Fibroblast of skin of back (primary cell): ENCODE measurements at regions not wholly inside any gene's neighbourhood (a gene's known extent, or its start where the extent isn't known, plus 50 kb on each side); places are given as distances from the start of the nearest gene placed in this dataset.
"Not testable (repeated sequence)": the region's sequence is repeated elsewhere in the genome, so short reads cannot be mapped to it uniquely, and the experiment has no call there.

ENCODE experiments used
- DNase-seq: peaks from one replicate; pipeline ENCODE4 v3.0.0-alpha.2; 2013

DNA sequence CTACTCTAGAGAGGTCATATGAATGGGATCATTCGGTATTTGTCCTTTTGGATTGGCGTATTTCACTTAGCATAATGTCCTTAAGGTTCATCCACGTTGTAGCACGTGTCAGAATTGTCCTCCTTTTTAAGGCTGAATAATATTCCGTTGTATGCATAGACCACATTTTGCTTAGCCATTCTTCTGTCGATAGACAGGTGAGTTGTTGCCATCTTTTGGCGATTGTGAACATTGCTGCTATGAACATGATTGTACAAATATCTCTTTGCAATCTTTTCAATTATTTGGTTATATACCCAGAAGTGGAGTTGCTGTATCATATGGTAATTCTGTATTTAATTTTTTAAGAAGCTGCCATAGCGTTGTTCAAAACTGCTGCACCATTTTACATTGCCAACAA lies 52.4 kb upstream of the GOLGA8J start:
- no peak for DNase-seq

DNA sequence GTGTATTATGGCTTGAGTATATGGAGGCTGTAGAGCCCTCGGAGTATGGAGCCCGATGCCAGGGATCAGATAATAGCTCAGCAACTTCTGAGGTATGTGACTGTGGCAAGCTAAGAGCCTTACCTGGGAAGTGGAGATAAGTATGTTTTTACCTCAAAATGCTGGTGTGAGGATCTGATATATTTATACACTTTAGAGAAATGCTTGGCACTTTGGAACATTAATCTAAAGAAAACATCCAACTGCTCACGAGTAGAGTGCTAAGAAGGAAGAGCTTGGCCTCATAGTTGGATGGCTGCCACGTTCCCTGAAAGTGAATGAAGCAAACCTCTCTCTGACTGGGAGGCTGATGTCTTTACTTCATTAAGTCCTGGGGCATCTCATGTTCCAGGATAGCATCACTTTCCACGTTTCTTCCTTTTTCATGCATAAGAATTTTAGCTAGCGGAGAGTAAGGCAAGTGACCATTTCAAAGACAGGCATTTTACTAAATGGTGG lies 58.9 kb upstream of the GOLGA8J start:
- DNase-seq: peak; percentile 64

DNA sequence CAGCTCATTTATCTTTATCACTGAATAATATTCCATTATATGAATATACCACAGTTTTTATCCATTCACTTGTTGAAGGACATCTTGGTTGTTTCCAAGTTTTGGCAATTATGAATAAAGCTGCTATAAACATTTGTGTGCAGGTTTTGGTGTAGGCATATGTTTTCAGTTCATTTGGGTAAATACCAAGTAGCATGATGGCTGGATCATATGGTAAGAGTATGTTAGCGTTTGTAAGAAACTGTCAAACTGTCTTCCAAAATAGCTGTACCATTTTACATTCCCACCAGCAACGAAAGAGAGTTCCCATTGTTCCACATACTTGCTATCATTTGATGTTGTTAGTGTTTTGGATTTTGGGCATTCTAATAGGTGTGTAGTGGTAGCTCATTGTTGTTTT lies 72.0 kb upstream of the GOLGA8J start:
- no peak for DNase-seq

DNA sequence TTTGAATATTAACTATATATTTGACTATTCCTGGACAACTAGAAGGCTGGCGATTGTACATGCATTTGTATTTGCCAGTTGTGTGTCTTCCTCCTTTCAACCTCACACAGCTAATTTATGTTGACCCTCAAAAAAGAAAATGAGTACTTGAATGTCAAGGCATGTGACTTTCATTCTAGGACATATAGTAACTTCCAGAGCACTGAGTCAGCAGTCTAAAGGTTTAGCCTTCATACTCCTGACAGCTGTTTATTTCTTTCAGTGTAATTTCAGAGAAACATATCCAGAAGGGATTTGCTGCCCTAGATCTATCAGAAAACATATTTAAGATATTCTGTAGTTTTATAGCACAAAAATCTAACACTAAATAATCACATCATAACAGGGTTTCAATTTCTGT lies 74.6 kb upstream of the GOLGA8J start:
- no peak for DNase-seq

DNA sequence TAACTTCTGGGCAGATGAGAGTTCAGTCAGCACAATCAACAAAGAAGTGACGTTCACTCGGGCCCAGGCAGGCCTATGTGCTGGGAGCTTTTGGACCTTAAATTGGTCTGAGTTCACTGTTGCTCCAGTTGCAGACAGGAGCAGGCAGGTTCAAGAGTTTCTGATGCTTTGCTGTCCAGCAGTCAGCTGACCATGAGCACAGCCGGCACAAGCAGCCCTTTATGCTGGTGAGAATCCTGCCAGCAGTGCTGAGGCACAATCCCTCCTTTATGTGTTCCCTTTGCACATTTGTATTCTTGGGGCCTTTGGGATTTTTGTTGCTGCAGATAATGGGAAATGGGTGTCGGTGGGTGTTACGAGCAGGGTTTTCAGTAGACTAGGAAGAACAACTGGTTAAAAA lies 81.2 kb upstream of the GOLGA8J start:
- DNase-seq: no peak

DNA sequence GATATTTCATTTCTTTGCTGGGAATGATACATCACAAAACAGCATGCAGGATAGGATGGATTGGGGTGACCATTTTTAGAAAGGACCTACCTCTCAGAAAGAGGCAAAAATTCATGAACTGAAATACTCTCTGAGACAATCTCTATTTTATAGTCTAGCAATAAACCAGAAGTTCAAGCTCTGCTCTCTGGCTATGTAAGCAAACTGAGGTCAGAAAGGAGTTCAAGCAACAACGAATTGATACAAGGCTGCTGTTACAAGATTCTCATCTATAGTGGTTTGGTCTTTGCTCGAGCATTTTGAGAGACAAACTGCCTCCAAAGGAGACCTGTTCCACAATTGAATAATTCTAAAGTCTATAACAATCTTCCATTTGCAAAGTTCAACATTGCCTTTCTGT lies 84.7 kb upstream of the GOLGA8J start:
- no peak for DNase-seq

DNA sequence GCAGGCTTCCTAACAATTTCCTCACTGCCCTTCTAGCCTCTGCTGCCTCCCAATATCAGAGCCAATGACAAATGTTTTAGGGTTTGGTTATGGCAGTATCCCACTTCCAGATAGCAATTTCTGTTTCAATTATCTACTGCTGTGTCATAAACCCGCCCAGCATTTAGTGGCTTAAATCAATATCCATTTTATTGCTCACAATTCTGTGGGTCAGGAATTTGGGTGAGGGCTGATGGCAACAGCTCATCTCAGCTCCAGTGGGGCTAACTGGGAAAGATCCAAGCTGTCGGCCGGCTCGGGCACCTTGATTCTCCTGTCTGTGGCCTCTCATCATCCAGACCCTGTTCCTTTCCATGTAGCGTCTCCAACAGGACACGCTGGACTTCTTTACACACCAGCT lies 85.3 kb upstream of the GOLGA8J start:
- no peak for DNase-seq

DNA sequence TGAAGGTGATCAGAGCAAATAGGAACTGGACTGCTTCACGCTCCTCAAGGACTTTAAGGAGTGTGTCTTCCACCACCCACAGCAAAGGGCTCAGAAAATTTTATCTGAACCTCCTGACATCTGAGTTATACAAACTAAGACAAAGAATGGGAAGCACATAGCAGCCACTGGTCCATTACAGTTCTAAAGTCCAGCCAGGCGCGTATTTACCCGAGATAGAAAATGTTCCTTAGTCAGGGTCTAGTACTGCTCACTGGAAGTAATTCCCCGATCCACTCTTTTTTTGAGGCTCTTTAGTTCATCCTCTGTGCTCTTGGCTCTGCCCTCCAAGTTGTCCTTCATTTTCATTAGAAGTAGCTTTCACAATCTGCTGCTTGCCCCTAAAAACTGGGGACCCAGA lies 88.5 kb upstream of the GOLGA8J start:
- no peak for DNase-seq

DNA sequence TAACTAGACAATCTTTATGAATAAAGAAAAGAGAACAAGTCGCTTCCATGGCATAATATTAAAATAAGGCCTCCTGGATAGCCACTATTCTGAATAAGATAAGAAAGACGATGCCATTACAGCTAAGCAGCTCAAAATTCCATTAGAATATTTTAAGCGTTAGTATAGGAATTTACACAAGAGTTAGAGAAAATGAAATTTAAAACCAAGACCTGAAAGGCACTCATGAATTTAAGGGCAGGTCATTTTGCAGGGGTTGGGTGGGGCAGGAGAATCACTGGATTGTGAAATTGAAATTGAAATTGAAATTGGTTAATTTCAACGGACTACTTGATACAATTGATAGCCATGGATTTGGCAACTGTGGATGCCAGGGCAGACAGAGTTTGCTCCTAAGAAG lies 91.8 kb upstream of the GOLGA8J start:
- DNase-seq: no peak

DNA sequence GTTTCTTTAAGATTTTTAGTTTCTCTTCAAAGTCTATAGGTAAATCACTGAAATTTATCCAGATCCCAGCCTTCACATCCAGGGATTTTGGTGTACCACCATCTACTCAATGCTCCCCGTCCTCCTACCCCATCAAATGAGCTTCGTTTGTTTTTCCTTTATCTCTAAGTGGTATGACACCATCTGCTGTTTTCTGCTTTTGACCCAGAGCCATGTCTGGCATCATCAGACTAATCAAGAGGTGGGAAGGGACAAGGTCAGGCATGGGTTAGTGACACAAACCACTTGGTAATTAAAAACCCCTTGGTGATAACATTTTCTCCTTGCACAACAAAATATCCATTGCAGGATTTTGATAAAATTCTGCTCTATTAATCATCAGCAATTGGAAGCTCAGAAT lies 92.7 kb upstream of the GOLGA8J start:
- no peak for DNase-seq

DNA sequence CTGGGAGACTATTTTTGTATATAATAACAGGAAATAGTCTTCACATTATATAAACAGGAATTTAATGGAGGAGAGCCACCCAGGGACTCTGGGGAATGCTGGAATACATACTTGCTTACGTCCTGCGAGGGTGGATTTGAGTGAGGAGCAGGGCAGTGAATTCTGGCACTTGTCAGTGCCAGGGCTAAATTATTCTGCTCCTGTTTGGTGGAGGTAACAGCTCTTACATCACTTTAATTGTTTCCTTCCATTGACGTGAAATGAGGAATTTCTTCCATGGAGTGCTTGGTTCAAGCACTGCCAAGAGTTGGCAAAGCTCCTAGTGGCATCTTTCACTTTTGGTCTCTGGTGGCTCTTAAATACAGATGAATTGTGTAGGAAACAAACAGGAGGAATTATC lies 94.1 kb upstream of the GOLGA8J start:
- DNase-seq: peak; percentile 54

DNA sequence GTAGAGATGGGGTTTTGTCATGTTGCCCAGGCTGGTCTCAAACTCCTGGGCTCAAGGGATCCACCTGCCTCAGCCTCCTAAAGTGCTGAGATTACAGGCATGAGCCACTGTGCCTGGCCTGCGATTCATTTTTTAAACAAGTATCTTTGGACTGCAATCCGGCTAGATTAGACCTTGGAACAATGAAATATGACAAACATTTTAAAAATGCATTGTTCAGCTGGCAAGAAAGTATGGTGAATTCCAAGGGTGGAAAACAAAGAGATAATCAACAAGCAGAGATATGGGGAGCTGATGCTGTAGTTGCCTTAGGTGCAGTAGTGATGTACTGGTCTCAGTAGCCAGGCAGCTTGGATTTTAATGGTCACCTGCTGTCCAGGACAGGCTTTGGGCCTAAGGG lies 95.8 kb upstream of the GOLGA8J start:
- peak; percentile 22 for DNase-seq

DNA sequence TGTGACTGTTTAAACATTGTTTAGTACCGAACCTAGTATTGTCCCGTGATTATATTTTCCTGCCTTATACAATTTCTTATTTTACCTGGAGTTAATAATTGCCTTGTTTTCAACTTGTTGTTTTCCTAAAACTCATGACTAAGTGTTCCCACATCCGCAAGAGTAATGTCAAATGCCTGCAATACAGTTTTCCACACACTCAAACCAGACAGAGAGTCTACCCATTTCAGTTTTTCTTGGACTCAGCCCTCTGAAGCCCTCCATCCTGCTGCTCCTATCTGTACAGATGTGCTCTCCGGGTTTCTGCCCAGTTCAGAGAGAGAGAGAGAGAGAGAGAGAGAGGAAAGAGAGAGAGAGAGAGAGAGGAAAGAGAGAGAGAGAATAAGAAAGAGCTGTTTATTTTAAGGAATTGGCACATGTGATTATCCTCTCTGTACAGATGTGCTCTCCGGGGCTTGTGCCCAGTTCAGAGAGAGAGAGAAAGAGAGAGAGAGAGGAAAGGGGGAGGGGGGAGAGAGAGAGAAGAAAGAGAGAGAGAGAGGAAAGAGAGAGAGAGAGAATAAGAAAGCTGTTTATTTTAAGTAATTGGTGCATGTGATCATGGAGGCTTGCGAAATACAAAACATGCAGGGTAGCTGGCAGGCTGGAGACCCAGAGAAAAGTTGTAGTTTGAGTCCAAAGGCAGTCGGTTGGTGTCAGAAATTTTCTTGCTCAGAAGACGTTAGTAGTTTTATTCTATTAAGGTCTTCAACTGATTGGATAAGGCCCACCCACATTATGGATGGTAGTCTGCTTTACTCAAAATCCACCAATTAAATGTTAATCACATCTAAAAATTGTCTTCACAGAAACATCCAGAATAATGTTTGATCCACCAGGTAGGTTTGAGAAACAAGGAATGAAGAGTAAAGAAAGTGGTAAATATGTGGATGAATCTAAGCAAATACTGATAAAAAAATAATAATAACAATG lies 104.1 kb upstream of the GOLGA8J start:
- no peak for DNase-seq

DNA sequence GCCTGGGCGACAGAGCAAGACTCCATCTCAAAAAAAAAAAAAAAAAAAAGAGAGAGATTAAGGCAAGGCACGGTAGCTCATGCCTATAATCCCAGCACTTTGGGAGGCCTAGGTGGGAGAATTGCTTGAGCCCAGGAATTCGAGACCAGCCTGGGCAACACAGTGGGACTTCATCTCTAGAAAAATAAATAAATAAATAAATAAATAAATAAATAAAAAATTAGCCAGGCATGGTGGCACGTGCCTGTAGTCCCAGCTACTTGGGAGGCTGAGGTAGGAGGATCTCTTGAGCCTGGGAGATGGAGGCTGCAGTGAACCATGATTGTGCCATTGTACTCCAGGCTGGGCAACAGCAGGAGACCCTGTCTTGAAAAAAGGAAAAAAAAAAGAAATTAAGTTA lies 108.7 kb upstream of the GOLGA8J start:
- not testable (repeated sequence) for DNase-seq

DNA sequence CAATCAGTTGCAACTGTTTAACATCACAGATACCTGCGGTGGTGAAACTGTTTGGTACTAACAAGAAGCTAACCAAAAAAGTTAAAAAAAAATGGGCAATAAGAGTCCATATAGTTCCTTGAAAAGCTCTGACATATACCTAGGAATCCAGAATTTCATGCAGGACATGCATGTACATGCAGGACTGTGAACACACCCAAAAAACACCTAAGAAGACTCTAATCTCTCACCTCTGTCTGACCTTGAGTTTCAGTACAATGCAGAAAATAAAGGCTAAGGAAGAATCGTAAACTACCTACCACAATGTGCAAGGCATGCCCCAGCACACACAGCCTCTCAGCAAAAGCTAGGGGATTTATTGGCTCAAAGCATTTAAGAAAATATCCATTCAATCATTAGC lies 110.7 kb upstream of the GOLGA8J start:
- no peak for DNase-seq

DNA sequence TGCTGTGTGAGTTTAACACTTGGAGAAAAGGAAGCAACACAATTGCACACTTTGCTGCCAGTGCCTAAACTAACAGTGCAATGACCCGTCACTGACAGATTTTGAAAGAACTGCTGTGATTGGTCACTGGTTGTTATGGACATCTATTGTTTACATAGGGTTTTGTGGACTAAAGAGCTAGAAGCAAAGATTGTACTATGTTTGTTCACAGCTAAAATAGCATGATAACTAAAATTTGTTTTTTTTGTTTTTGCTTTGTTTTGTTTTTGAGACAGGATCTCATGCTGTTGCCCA lies 112.4 kb upstream of the GOLGA8J start:
- DNase-seq: no peak

DNA sequence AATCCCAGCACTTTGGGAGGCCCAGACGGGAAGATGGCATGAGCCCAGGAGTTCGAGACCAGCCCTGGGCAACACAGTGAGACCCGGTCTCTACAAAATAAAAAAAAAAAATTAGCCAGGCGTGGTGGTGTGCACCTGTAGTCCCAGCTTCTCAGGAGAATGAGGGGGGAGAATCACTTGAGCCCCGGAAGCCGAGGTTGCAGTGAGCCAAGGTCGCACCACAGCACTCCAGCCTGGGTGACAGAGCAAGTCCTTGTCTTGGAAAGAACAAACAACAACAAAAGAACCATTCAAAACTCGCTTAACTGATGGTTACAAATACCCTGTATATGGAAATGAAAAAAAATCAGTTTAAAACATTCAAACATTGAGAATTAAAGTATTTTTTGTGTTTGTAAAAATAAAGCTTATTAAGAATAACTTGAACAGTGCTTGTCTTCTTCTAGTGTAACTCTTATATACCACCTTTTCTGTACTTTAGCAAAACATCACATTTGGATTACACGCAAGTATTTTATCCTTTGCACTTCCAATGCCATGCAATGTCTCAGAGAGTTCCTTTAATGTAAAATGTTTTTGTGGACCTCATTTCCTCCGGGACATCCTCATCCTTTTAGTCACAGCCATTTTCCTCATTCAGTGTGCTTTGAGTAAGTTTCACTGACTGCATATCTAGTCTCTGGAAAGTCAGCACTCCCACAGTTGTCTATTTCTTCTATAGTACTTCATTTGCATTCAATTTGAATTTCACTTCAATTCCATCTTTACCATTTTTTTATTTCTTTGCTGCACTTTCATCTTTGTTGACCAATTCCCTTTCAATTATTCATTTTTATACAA lies 113.0 kb upstream of the GOLGA8J start:
- no peak for DNase-seq

DNA sequence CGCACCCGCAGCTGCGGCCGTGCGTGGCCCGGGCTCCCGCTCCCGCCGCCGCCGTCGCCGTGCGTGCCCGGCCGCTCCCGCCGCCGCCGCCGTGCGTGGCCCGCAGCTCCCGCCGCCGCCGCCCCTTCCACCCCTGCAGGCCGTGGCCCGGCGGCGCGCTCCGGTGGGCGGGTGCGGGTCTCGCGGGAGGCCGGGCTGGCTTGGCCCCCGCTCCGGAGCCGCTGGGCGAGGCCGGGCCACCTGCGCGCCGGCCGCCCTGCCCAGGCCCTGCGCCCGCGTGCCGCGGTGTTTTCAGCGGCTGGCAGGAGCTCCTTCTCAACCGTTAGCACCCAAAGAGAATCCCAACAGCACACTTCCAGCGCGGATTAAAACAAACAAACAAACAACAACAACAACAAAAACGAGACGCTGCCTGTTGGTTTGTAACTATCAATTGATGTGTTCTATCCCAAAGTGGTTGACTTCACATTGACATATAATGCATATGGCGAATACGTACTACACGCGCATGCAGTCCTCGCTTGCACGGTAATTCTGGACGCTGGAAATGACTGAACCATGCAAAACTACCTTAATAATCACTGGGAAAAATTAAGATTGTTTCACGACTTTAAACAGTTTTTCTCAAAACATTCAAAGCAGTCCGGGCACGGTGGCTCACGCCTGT lies 113.7 kb upstream of the GOLGA8J start:
- DNase-seq: no peak

DNA sequence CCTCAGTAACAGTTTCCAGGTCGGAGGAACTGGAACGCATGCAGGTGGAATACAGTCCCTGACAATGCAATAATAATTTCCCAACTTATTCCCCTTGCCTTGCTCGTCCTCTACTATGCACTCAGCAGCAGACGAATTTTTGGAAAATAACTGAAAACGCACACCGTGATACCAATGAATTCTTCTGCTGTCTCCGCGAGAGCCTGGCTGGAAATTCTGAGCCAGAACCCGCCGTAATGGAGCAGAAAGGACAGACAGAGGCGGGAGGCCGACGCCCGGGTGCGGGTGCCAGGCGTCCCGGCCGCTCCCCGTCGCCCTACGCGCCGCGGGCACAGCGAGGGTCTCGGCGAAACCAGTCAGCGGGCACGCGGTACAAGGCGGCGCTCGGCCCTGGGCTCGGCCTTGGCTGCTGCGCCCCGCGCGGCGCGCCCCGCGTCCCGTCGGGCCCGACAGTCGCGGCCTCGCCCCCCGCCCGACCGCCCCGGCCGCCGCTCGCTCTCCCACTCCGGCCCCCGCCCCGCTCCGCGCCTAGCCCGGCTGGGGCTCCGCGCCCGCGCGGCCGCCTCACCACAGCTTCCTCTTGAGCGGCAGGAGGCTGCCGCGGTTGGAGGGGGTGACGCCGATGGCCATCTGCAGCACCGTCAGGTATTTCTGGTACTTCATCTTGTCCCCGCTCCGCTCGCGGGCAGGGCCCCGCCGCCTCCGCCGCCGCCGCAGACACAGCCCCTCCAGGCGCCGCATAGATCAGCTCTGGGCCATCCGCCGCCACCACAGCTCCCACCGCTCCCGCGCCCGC lies 114.5 kb upstream of the GOLGA8J start:
- DNase-seq: peak; percentile 19

DNA sequence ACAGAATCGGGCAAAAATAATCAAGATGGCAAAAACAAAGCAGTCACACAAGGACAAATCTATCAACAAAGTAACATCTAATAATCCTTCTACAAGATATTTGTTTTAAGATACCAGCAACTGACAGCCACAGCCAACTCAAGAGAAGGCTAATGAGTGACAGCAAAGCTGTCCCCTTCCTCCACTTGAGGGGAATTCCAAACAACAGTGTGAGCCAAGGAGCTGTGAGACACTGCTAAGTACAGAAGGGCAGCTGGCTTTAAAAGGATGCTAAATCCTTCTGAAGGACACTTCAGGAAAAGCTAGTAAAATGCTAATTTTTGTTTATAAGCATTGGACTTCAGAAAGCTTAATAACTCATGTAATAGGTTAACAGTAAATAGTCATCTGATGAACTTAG lies 120.3 kb upstream of the GOLGA8J start:
- DNase-seq: no peak

DNA sequence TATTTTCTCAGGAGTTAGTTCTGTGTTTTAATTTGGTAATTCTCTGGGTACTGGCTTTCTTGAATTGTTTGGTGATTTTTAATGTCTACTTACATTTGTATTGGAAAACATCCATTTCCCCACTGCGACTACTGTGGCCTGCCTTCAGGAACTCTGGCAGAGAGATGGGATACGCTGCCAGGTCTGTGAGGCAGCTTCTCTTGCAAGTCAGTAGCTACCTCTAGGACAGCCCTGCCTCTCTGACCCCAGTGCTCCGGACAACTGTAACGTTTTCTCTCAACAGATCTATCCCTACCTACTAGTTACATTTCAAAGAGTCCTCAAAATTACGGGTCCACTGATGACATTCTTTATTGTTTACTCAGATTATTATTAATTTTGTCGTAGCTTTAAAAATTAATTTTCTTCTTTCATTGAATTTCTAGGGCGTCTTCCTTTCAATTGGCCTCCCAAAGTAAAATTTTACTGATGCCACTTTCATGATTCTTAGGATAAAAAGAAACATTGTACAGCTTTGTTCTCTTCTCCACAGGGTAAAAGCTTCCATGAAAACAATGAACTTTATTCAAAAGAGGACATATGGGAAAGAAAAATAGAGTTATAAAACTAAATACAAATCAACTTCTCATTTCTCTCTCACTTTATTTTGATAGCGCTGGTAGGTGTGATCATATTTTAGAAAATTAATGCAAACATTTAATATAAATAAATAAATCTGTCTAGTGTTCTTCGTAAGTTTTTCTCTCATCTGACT lies 123.2 kb upstream of the GOLGA8J start:
- no peak for DNase-seq

DNA sequence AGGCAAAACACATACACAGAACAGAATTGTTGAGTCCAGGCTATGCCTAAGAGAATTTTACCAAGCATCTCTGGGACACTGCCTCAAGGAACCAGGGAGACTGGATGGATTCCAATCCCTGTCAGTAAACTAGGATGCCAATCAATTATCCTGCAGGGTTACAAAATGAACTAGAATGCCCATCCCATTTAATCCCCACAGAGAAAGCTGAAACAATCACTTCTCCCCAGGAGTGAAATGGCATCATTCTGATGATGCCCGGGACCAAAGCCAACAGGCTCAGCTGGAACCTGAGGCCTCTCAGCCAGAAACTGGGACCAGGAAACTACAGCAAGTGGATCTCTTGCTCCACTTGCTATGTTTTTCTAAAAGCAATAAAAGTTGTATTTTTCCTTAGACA lies 130.0 kb upstream of the TJP1 start:
- no peak for DNase-seq
